ENCODE measurements at regions not wholly inside any gene's neighbourhood (a gene's known extent, or its start where the extent isn't known, plus 50 kb on each side); places are given as distances from the start of the nearest gene placed in this dataset.

GRCh38 chr6:150711584-150712504 is 112.2 kb downstream of the PLEKHG1 start:
- 82% methylated on average over 8 of the region's 8 CpGs for WGBS, 2 donors
- Histone ChIP-seq H3K27ac (no peak overlapping the region), H3K27me3 (no peaks in the 10 kb centered on the region), H3K4me1 (peaks cover 0 to 8% of the 10 kb centered on the region in 2 donors), H3K9me3 (no peaks in the 10 kb centered on the region), H3K36me3 (no peaks in the 10 kb centered on the region), H3K4me3 (replicated peaks in 1 of 3) (no peak overlapping the region)
- TF ChIP-seq POLR2A (IDR thresholded peaks at IDR 0.05), result no peak
- TF ChIP-seq, protein P1, sequence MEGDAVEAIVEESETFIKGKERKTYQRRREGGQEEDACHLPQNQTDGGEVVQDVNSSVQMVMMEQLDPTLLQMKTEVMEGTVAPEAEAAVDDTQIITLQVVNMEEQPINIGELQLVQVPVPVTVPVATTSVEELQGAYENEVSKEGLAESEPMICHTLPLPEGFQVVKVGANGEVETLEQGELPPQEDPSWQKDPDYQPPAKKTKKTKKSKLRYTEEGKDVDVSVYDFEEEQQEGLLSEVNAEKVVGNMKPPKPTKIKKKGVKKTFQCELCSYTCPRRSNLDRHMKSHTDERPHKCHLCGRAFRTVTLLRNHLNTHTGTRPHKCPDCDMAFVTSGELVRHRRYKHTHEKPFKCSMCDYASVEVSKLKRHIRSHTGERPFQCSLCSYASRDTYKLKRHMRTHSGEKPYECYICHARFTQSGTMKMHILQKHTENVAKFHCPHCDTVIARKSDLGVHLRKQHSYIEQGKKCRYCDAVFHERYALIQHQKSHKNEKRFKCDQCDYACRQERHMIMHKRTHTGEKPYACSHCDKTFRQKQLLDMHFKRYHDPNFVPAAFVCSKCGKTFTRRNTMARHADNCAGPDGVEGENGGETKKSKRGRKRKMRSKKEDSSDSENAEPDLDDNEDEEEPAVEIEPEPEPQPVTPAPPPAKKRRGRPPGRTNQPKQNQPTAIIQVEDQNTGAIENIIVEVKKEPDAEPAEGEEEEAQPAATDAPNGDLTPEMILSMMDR (IDR thresholded peaks at IDR 0.05), result no peak
- DNase-seq, result peak; percentile 59 to 68
- intact Hi-C loops (cut with DNase I), result no loop called here

GRCh38 chr6:150712505-150713252 is 113.0 kb downstream of the PLEKHG1 start:
- H3K36me3 ChIP-seq, result no peaks in the 10 kb centered on the region
- TF ChIP-seq, protein P1 (IDR thresholded peaks at IDR 0.05), result no peak
- no peak for TF ChIP-seq POLR2A (IDR thresholded peaks at IDR 0.05)
- no peak overlapping the region for H3K4me3 ChIP-seq (replicated peaks in 1 of 3)
- H3K4me1 ChIP-seq, result peaks cover 0 to 8% of the 10 kb centered on the region in 2 donors
- intact Hi-C loops (cut with DNase I), result no loop called here
- no peaks in the 10 kb centered on the region for H3K27me3 ChIP-seq
- 71 to 79% methylated on average over 7 of the region's 7 CpGs for WGBS, 2 donors
- no peak for DNase-seq
- H3K9me3 ChIP-seq, result no peaks in the 10 kb centered on the region
- no peak overlapping the region for H3K27ac ChIP-seq

DNA sequence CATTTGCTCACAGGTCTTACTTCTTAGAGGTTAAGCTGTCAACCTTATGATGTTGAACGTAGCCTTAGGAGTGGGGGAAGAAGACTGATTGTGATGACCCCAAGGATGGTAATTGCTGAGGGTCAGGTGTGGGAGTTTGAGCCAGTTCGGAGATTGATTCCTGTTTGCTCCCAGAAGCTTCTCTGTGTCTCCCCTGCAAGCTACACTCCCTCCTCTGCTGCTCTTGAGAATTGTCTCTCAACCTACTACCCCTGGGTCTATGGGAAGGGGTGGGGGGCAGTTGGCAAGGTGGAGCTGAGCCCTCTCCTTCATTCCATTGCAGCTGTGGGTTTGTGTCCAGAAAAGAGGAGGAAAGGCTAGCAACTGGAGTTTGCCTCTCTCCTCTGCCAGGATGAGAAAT is 113.8 kb downstream of the PLEKHG1 start:
- H3K4me3 ChIP-seq (replicated peaks in 1 of 3), result no peak overlapping the region
- intact Hi-C loops (cut with DNase I), result no loop called here
- no peak for DNase-seq
- TF ChIP-seq POLR2A (IDR thresholded peaks at IDR 0.05), result no peak
- TF ChIP-seq, protein P1 (IDR thresholded peaks at IDR 0.05), result no peak
- peaks cover 0 to 5% of the 10 kb centered on the region in 2 donors for H3K4me1 ChIP-seq
- whole genome bisulfite sequencing, 2 donors, result 95 to 100% methylated on average over 2 of the region's 2 CpGs
- no peaks in the 10 kb centered on the region for H3K9me3 ChIP-seq
- H3K36me3 ChIP-seq, result no peaks in the 10 kb centered on the region
- H3K27ac ChIP-seq, result no peak overlapping the region
- no peaks in the 10 kb centered on the region for H3K27me3 ChIP-seq

- no peak for DNase-seq
- WGBS, 2 donors, result 82 to 85% methylated on average over 3 of the region's 3 CpGs
- H3K4me1 ChIP-seq, result peaks cover 0 to 5% of the 10 kb centered on the region in 2 donors
- TF ChIP-seq, protein P1 (IDR thresholded peaks at IDR 0.05), result no peak
- TF ChIP-seq POLR2A (IDR thresholded peaks at IDR 0.05), result no peak
- H3K27ac ChIP-seq, result no peak overlapping the region
- no peaks in the 10 kb centered on the region for H3K27me3 ChIP-seq
- no peaks in the 10 kb centered on the region for H3K9me3 ChIP-seq
- no peaks in the 10 kb centered on the region for H3K36me3 ChIP-seq
- no peak overlapping the region for H3K4me3 ChIP-seq (replicated peaks in 1 of 3)
- intact Hi-C loops (cut with DNase I), result no loop called here
Observed at GRCh38 chr6:150713931-150714330, 114.2 kb downstream of the PLEKHG1 start.

DNA sequence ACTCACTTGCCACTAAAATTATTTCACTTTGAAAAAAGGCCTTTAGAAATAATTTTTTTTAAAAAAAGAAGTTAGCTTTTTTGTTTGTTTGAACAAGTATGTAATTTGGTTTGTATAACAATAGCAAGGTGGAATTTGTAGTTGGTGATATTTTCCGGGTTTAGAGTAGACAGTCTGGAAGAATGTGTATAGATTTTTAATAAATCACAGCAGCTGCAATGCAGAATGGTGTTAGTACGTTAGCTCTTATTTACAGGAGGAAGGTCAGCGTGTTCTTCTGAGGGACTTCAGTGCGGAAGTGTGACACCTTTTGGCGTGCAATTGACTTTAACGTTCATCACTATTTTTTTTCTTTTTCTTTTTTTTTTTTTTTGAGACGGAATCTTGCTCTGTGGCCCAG is 115.4 kb downstream of the PLEKHG1 start:
- Histone ChIP-seq H3K4me3 (replicated peaks in 1 of 3) (no peak overlapping the region), H3K9me3 (no peaks in the 10 kb centered on the region), H3K36me3 (no peaks in the 10 kb centered on the region), H3K27me3 (no peaks in the 10 kb centered on the region), H3K27ac (no peak overlapping the region), H3K4me1 (peaks cover 2 to 6% of the 10 kb centered on the region in 2 donors)
- no peak for TF ChIP-seq POLR2A (IDR thresholded peaks at IDR 0.05)
- TF ChIP-seq, protein P1 (IDR thresholded peaks at IDR 0.05), result no peak
- intact Hi-C loops (cut with DNase I), result no loop called here
- WGBS, 2 donors, result 94 to 96% methylated on average over 7 of the region's 7 CpGs
- DNase-seq, result no peak
